GM19043 (cell line): ENCODE measurements at regions not wholly inside any gene's neighbourhood (a gene's known extent, or its start where the extent isn't known, plus 50 kb on each side); places are given as distances from the start of the nearest gene placed in this dataset.
"Not testable (repeated sequence)": the region's sequence is repeated elsewhere in the genome, so short reads cannot be mapped to it uniquely, and the experiment has no call there.

ENCODE experiments used
- ATAC-seq: cut with Tn5 transposase; IDR thresholded peaks from one replicate; pipeline ENCODE4 v1.9.1; 2021; ENCODE audit warnings: low read depth; ENCODE audit not compliant: unreplicated experiment

DNA sequence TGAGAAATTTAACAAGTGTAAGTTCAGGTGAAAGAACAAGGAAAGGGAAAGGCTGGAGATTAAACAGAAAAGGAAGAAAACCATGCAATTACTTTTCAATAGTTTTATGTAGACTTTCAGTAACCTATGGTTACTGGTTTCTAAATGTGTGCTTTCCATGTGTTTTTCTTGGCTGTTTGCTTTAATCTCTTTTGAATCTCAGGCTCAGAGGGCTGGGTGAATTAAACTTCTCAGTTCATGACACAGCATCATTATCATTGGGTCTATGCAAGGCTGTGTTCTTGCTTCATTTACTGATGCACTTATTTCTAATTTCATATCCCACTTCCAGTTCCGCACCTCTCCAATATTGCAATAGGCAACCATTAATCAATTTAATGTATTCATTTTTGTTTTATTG, 266.5 kb upstream of the UGT8 start:
- no peak for ATAC-seq

DNA sequence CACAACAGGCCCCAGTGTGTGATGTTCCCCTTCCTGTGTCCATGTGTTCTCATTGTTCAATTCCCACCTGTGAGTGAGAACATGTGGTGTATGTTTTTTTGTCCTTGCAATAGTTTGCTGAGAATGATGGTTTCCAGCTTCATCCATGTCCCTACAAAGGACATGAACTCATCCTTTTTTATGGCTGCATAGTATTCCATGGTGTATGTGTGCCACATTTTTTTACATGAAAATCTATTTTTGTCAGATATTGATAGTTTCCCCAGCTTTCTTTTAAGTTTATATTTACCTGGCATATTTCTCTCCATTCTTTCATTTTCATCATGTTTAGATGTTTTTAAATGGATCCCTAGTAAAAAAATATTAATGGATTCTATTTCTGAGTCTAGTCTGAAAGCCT, 264.2 kb upstream of the UGT8 start:
- not testable (repeated sequence) for ATAC-seq

DNA sequence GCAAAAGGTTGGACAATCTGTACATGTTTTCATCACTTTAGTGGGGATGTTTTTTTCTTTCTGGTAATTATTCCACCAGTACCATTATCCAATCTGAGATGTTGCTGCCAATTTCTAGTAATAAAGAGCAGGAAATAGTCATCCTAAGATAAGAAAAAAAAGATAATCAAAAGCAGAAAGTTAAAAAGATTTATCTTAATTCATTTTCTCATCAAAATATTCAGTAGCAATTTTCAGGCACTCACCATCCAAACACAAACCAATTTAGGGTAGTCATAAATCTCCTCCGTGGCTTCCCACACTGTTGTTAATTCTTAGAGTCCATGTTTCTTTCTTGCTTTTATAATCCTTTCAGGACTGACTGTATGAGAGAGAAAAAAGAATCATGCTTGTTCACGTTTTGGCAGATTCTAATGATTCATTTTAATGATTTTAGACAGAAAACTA, 263.7 kb upstream of the UGT8 start:
- ATAC-seq, result no peak

DNA sequence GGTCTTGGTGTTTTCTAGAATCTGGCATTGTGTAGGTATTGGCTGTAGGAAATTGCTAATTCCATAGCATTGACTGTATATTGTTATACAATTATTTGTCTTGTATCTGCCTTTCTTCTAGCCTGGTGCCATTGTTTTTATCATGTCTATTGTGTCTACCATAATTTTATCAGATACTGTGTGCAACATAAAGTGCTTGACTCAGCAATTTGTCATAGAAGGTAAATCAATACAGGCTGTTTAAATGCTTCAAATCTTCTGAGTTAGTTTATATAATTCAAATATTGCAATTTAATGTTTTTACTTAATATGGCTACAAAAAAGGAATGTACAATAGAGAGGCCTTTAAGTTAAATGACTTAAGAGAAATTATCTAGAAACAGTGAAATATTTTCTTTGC, 263.3 kb upstream of the UGT8 start:
- ATAC-seq, result no peak

DNA sequence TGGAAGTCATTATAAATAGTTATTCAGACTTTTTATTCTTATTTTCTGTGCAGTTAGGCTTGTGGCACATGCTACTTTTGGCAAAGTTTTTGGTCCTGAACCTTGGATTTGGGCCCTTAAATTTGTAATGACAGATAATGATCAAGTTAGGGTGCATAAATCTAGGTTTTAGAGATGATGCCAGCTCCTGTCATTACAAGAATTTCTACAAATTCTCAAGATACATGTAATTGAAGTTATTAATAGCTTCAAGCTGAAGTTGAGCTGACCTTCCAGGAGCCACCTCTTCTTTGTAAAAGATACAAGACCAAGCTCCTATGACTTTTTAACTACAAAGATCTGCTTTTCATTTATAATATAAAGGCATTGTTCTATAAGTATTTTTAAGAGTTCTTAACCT, 255.6 kb upstream of the UGT8 start:
- ATAC-seq, result no peak

DNA sequence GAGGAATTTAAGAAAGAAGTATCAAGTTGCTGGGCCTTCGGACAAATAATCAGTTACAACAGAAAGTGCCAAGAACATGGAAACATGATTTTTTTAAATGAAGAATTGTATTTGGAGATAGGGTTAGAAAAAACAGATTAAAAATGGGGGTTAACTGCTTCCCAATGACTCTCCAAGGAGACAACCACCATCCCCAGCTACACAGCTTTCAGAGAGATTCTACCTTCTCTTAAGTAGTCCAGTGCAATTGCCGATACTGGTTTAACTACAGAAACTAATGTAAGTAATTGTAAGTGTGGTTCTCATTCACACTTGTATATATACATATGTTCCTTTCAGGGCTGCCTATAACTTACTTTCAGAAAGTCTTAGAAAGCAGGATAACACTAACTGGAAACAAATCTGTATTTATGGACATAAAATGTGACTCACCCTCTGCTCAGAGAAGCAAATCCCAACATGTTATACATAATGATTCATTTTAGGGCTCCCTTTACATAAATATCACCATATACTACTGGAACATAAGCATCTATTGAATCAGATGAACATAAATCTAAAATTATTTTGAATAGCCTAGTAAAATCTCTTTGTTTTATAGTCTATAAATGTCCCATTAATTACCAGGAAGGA, 248.9 kb upstream of the UGT8 start:
- no peak for ATAC-seq

DNA sequence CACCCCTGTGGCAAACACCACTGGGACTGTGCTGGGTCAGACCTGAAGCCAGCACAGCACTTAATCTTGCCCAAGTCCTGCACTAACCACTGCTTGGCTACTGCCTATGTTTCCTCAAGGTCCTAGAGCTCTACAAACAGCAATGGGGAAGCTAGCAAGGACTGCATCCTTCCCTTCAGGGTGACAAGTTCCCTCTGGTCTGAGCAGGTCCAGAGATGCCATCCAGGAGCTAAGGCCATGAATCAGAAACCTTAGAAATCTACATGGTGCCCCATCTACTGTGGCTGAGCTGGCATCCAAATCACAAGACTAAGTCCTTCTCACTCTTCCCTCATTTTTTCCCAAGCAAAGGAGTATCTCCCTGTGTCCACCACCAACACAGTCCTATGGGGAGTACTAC, 239.7 kb upstream of the UGT8 start:
- ATAC-seq, result no peak

DNA sequence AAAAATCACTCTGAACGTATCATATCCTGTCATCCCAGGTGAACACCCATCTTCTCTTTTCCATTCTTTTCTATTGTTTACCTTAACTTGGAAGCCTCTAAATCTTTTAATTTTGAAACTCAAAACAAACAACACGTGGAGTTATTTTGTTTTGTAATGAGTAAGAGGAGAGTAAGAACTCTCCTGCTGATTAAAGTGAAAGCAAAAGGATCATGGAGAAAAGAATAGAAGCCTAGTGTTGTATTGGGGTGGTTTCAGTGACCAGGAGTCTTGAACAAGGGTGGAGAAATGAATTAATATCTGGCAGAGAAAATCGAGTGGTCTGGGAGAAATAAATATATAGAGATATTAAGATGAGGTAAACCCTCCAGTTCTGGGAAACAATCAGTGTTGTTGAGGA, 237.4 kb upstream of the UGT8 start:
- ATAC-seq, result no peak

DNA sequence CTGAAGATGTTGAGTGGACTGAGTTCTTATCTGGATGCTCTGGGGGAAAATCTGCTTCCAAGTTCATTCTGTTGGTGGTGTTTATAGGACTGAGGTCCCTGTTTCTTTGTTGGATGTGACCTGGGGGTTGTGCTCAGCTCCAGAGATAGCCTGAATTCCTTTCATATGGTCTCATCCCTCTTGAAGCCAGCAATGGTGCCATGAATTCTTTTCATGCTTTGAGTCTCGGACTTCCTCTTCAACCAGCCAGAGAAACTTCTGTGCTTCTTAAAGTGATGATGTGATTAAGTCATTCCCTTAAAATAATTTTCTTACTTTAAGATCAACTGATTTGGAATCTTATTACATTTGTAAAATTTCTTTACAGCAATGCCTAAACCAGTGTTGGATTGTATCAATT, 233.8 kb upstream of the UGT8 start:
- ATAC-seq, result no peak

DNA sequence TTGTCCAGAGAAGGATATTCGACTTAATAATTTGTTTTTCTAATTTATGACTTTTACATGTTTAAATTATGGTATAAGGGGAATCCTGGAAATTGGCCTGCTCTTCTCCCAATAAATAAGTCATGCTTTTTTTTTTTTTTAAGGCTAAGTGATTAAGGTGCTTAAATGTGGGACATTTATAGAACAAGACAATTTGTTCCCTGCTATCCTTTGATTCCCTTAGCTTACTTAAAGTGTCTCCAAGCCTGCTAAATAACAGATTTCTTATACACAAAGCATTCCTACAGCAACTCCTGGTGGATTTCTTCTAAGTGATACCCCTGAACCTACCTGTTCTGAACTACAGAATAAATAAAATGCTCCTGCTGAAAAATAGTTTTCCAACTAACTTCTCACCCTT, 233.0 kb upstream of the UGT8 start:
- no peak for ATAC-seq

DNA sequence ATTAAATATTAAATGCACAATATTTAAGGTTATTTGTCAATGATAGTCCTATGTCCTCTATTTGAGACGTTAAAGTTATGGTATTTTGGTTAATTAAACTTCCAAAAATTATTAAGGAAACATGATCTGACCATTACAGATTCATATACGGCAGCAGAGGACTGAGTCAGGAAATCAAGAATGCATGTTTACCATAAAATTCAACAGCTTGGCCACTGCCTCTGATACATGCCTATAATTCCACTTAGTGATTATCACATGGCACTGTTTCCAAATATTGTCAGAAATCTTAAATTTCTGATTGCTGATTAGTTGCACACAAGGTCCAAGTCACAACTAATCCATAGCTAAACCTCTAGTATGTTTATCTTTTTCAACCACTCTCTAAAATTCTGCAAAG, 232.2 kb upstream of the UGT8 start:
- no peak for ATAC-seq

DNA sequence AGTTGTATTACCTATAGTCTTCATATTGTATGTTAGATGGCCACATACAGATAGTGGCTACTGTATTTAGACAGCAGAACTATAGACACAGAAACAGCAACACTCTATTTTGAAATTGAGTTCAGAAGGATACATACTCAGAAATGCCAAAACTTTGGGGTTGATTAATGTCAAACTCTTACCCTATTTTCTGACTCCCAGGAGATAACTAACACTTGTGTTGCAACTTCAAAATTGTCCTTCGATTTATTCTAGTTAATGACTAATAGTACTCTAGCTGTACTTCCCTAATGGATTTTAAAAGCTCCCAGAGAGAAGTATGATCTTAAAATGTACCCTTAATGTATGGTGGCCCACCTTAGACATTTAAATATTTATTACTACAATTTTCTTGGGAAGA, 229.9 kb upstream of the UGT8 start:
- no peak for ATAC-seq

DNA sequence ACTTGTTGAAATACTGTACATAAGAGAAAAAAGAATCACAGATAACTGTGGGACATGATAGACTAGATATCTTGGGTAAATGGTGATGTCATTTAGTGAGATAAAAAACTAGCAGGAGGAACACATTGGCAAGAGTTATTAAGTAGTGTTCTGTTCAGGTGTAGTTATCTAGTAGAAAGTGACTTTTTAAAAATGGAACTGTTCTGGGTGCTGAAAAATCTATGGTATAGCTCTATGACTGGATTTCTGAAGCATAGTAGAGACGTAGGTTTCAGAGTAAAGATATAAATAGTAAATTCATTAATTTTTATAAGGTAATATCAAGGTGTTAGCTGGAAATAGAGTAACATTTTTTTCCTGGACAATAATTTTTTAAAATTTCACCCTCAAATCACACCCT, 225.1 kb upstream of the UGT8 start:
- no peak for ATAC-seq

DNA sequence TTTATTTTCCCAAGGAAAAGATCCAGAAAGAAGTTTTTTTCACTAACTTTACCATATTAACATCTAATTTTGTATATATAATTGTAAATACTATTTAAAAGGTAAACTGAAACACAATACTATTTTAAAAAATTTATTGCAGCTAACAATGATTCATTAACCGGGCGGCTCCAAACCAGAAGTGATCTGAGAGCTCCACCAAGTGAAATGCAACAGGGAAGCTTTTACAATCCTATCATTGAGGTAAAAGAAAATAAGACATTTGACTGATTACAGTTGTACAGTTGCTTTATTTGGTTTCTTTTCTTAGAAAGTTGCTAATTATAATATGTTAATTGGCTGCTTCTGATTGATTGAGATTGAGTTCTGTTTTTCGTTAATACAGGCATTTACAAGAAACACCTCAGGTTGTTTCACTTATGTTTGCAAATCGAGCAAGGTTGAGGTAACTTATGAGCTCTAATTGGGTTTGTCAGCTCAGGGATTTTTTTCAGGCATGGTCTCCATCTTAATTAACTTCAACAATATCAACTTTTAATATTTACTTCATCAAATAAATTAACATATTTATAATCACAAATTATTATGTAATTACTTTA, 220.2 kb upstream of the UGT8 start:
- ATAC-seq, result no peak

DNA sequence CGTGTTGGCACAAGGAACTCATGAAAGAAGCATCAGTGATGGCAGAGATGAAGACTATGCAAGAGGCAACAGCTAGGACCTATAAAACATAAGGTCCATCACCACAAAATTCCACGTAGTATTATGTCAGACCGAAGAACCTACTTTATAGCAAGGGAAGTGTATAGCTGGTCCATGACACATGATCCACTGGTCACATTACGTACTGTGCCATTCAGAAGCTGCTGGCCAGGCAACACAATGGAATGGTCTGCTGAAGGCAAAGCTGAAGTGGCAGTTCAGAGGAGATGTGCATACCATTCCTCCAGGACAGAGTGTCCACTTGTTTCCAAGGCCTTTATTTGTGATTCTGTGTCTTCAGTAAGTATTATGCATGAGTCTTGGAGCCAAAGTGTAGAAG, 215.5 kb upstream of the UGT8 start:
- no peak for ATAC-seq

DNA sequence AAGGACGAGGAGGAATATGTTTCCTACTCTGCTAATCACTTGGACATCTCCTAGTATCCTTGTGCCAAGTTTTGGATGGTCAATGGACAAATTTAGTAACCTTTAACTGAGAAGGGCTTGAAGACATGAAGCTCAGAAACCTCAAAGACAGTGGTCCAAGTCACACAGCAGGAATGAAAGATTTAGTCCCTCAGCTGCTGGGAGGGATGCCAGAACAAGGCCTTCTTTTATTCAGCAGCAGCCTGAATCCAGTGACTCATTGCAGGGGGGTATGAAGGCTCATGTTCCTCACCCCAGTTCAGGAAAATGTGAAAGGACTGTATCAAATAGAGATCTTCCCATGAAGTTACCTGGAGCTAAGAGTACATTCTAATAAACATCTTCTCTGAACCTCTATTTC, 214.9 kb upstream of the UGT8 start:
- no peak for ATAC-seq

DNA sequence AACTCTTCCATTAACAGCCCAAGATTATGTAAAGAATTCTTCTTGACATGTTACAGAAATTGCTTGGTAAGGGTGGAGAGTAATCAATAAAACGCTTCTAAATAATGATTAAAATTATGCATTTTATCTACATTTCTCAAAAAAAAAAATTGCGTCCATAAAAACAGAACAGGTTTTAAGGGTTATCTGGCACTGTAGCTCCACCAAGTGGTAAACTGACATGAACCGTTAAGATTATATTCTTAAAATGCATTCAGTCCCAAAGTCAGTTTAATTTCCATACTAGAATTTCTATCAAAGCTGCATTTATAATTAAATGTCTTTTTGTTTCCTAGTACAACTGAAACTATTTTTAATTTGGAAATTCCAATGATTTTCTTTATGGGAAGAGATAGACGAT, 214.0 kb upstream of the UGT8 start:
- ATAC-seq, result no peak

DNA sequence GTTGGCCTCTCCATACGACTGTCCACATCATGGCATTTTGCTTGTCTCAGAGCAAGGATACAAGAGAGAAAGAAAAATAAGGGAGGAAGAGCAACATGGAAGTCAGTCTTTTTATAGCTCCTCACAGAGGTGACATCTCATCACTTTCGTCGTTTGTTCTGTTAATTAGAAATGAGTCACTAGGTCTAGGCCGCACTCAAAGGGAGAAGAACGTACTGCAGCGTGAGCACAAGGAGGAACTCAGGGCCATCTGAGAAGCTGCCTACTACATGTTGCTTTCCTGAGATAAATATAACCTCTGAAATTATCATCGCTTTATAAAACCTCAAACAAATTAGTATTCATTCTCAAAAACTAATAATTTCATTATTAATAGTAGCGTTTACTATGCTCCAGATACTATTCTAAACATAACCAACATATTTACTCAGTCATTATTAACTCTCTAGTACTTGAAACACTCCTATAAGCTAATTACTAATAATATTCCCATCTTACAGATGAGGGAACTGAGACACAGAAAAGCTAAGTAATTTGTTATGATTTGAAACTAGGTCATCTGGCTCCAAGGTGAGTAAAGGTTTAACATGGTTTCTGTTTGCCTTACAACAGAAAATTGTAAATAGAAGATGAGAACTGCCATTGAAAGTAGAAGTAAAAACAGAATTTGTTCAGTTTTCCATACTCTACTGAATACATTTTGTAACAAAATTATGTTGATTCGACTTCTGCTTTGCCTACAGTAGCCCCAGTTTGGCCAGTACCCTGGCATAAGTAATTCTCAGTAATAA, 213.2 kb upstream of the UGT8 start:
- no peak for ATAC-seq

DNA sequence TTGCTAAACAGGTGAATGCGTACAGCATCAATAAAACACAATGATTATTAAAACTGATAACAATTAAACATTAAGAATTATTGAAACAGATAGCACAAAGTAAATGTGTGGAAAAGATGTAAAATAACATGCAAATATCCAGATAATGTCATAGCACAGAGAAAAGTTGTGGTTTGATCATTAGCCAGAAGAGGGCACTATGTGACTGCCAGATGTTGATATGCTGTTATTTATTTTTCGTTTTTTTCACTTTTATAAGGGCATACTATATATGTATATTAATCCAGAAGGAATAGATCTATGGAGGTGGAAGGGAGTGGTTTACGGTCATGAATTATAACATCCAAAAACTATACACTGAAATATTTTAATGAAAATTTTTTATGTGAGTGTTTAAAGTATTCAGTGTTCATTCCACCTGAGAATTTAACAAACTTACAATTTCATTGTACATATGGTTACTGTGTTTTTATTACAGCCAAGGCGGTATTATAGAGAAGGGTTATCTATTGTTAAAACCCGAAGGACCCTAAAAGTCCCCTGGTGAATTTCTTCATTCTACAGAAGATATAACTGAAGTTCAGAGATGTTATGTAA, 211.9 kb upstream of the UGT8 start:
- ATAC-seq, result no peak

DNA sequence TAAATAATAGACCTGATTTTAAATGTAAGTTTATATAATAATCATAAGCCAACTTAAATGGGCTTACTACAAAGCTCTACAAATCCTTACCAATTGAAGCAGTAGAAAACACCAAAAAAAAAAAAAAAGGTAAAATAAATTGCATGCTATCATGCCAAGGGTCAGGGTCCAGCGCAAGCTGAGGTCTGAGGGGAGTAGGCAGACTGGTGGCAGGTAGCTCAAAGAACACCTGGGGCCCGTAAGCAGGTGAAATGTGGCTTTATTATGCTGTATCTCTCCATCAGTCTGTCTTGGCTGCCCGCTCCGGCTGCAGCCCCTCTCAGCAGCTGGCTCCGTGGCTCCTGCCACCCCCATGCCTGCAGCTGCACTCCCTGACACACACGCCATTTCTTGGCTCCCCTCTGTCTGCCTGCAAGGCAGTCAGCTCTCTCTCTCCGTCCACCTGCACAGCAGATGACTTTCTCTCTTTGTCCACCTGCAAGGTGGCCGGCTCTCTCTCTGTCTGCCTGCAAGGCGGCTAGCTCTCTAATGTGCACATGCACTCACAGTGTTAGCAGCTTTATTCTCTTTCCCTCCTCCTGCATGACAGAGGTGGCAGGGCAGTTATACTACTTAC, 209.4 kb upstream of the UGT8 start:
- ATAC-seq, result no peak

DNA sequence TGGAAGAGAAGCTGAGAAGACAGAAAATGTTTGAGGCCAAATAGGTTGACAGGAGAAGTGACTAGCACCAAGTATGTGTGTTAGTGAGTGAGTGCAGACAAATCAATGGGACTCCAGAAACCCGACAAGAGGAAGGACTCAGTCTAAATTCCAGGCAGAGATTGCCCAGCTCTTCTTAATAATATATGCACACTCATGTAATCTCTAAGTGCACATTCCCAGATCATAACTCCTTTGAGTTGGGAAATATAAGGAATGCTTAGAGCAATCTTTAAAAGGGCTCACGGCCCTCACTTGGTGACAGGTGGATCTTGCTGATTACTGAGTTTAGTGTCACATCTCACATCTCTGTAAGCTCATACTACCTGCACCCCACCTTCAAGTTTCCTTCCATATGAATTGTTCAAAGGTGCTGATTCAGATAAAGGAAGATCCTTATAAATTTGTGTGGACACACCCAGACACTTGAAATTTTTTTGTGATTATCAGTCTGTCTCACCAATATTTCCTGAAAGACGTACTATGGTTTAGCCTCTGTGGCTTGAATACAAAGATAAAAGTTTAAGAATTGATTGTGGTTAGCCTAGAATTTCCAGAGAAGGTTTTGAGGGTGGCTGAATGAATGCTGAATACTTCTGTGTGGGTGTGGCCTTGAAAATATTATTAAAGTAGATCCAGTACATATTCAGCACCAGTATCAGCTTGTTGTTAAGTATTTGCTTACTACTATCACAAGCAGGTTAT, 205.1 kb upstream of the UGT8 start:
- no peak for ATAC-seq
